Pons (tissue), 1 donor: ENCODE measurements at regions not wholly inside any gene's neighbourhood (a gene's known extent, or its start where the extent isn't known, plus 50 kb on each side); places are given as distances from the start of the nearest gene placed in this dataset.
A peak's percentile ranks its signal among the peaks of the same experiment; 100 is the strongest.
"Not testable (repeated sequence)": the region's sequence is repeated elsewhere in the genome, so short reads cannot be mapped to it uniquely, and the experiment has no call there.

ENCODE experiments used
- DNase-seq: peaks from one replicate; pipeline ENCODE4 v3.0.0-alpha.2; 2016; ENCODE audit warnings: low spot score

GRCh38 chr6:137933696-137934095 is 66.6 kb downstream of the TNFAIP3 start:
- DNase-seq: peak; percentile 33

GRCh38 chr6:137936798-137937197 is 69.7 kb downstream of the TNFAIP3 start:
- DNase-seq: no peak

GRCh38 chr6:137937834-137938233 is 70.8 kb downstream of the TNFAIP3 start:
- no peak for DNase-seq

GRCh38 chr6:137938770-137939379 is 71.8 kb downstream of the TNFAIP3 start:
- no peak for DNase-seq

- DNase-seq: no peak
Measured at GRCh38 chr6:137941995-137942394, 74.9 kb downstream of the TNFAIP3 start.

- DNase-seq: no peak
Measured at GRCh38 chr6:137942736-137943135, 75.7 kb downstream of the TNFAIP3 start.

GRCh38 chr6:137944381-137944780 is 77.3 kb downstream of the TNFAIP3 start:
- DNase-seq: not testable (repeated sequence)

- DNase-seq: peak; percentile 58
Measured at GRCh38 chr6:137944793-137945498, 77.9 kb downstream of the TNFAIP3 start.

GRCh38 chr6:137949686-137950390 is 82.8 kb downstream of the TNFAIP3 start:
- DNase-seq: no peak

GRCh38 chr6:137950581-137950980 is 83.5 kb downstream of the TNFAIP3 start:
- DNase-seq: no peak

GRCh38 chr6:137951064-137951597 is 84.1 kb downstream of the TNFAIP3 start:
- DNase-seq: peak; percentile 63

- no peak for DNase-seq
Measured at GRCh38 chr6:137952247-137952646, 85.2 kb downstream of the TNFAIP3 start.

GRCh38 chr6:137953761-137954160 is 86.7 kb downstream of the TNFAIP3 start:
- DNase-seq: no peak

GRCh38 chr6:137954253-137954652 is 87.2 kb downstream of the TNFAIP3 start:
- no peak for DNase-seq

- no peak for DNase-seq
Measured at GRCh38 chr6:137956098-137956488, 89.0 kb downstream of the TNFAIP3 start.

- DNase-seq: no peak
Measured at GRCh38 chr6:137957471-137957870, 90.4 kb downstream of the TNFAIP3 start.

GRCh38 chr6:137958811-137959565 is 91.9 kb downstream of the TNFAIP3 start:
- no peak for DNase-seq

- no peak for DNase-seq
Measured at GRCh38 chr6:137962725-137963124, 95.7 kb downstream of the TNFAIP3 start.

- no peak for DNase-seq
Measured at GRCh38 chr6:137964876-137965275, 97.8 kb downstream of the TNFAIP3 start.

- DNase-seq: no peak
Measured at GRCh38 chr6:137967689-137968454, 100.8 kb downstream of the TNFAIP3 start.

GRCh38 chr6:137968455-137968804 is 101.4 kb downstream of the TNFAIP3 start:
- no peak for DNase-seq
